ENCODE measurements at regions not wholly inside any gene's neighbourhood (a gene's known extent, or its start where the extent isn't known, plus 50 kb on each side); places are given as distances from the start of the nearest gene placed in this dataset.

GRCh38 chr10:32123021-32123420 lies 66.8 kb upstream of the KIF5B start:
- Histone ChIP-seq H3K14ac (ENCODE audit: low read length) (no peak overlapping the region), H3K79me2 (ENCODE audit: control insufficient read depth, insufficient read depth, low read length, poor library complexity) (no peaks in the 10 kb centered on the region), H3K4me3 (ENCODE audit: low read depth, low read length) (no peak overlapping the region), H3K4me1 (ENCODE audit: control insufficient read depth in 1 of 2, insufficient read depth in 2 of 2, low read length in 2 of 2) (peaks cover 0 to 2% of the 10 kb centered on the region in 2 experiments), H3K9ac (ENCODE audit: low read length) (no peak overlapping the region), H3K79me1 (ENCODE audit: low read length) (no peaks in the 10 kb centered on the region), H3K18ac (ENCODE audit: low read length) (no peak overlapping the region), H2AK5ac (ENCODE audit: low read length) (no peak overlapping the region), H2AFZ (ENCODE audit: insufficient read depth, low read length, poor library complexity) (no peak overlapping the region), H3K23ac (ENCODE audit: low read length) (no peak overlapping the region), H3K27ac (ENCODE audit: low read depth, low read length) (no peak overlapping the region), H4K8ac (ENCODE audit: low read depth, low read length) (no peak overlapping the region), H3K4ac (ENCODE audit: low read depth, low read length) (no peak overlapping the region), H3K4me2 (ENCODE audit: low read length) (no peak overlapping the region), H2BK120ac (ENCODE audit: insufficient read depth, low read length, poor library complexity) (no peak overlapping the region), H3K9me3 (ENCODE audit: insufficient read depth, low read depth, low read length) (no peaks in the 10 kb centered on the region), H2BK12ac (ENCODE audit: low read length) (no peak overlapping the region), H3K36me3 (ENCODE audit: control insufficient read depth in 1 of 2, insufficient read depth in 2 of 2, low read length in 2 of 2) (no peaks in the 10 kb centered on the region), H4K12ac (ENCODE audit: low read depth, low read length) (no peak overlapping the region), H3K27me3 (ENCODE audit: insufficient read depth, low read length) (no peaks in the 10 kb centered on the region), H4K91ac (ENCODE audit: low read depth, low read length) (no peak overlapping the region), H2BK5ac (ENCODE audit: low read depth, low read length, poor library complexity) (no peak overlapping the region)
- DNase-seq: no peak
- no CpG with 5 or more reads among the region's 4 CpGs for WGBS (ENCODE audit: extremely low coverage, insufficient coverage, insufficient read length)

- Histone ChIP-seq H3K14ac (ENCODE audit: low read length) (no peak overlapping the region), H4K12ac (ENCODE audit: low read depth, low read length) (no peak overlapping the region), H3K9me3 (ENCODE audit: insufficient read depth, low read depth, low read length) (no peaks in the 10 kb centered on the region), H3K36me3 (ENCODE audit: control insufficient read depth in 1 of 2, insufficient read depth in 2 of 2, low read length in 2 of 2) (no peaks in the 10 kb centered on the region), H3K18ac (ENCODE audit: low read length) (no peak overlapping the region), H4K91ac (ENCODE audit: low read depth, low read length) (no peak overlapping the region), H3K79me2 (ENCODE audit: control insufficient read depth, insufficient read depth, low read length, poor library complexity) (no peaks in the 10 kb centered on the region), H3K4me2 (ENCODE audit: low read length) (no peak overlapping the region), H4K8ac (ENCODE audit: low read depth, low read length) (no peak overlapping the region), H2BK12ac (ENCODE audit: low read length) (no peak overlapping the region), H2BK120ac (ENCODE audit: insufficient read depth, low read length, poor library complexity) (no peak overlapping the region), H3K27ac (ENCODE audit: low read depth, low read length) (no peak overlapping the region), H3K4me1 (ENCODE audit: control insufficient read depth in 1 of 2, insufficient read depth in 2 of 2, low read length in 2 of 2) (peaks cover 0 to 2% of the 10 kb centered on the region in 2 experiments), H3K4ac (ENCODE audit: low read depth, low read length) (no peak overlapping the region), H3K79me1 (ENCODE audit: low read length) (no peaks in the 10 kb centered on the region), H3K27me3 (ENCODE audit: insufficient read depth, low read length) (no peaks in the 10 kb centered on the region), H3K23ac (ENCODE audit: low read length) (no peak overlapping the region), H2BK5ac (ENCODE audit: low read depth, low read length, poor library complexity) (no peak overlapping the region), H2AK5ac (ENCODE audit: low read length) (no peak overlapping the region), H3K4me3 (ENCODE audit: low read depth, low read length) (no peak overlapping the region), H2AFZ (ENCODE audit: insufficient read depth, low read length, poor library complexity) (no peak overlapping the region), H3K9ac (ENCODE audit: low read length) (no peak overlapping the region)
- WGBS (ENCODE audit: extremely low coverage, insufficient coverage, insufficient read length): no CpG with 5 or more reads among the region's 4 CpGs
- no peak for DNase-seq
Observed at GRCh38 chr10:32121648-32122047, 65.4 kb upstream of the KIF5B start.

- no peaks in the 10 kb centered on the region for H3K36me3 ChIP-seq (ENCODE audit: control insufficient read depth in 1 of 2, insufficient read depth in 2 of 2, low read length in 2 of 2)
- no peak overlapping the region for H3K4me3 ChIP-seq (ENCODE audit: low read depth, low read length)
- H2BK5ac ChIP-seq (ENCODE audit: low read depth, low read length, poor library complexity): no peak overlapping the region
- no peaks in the 10 kb centered on the region for H3K9me3 ChIP-seq (ENCODE audit: insufficient read depth, low read depth, low read length)
- H3K27me3 ChIP-seq (ENCODE audit: insufficient read depth, low read length): no peaks in the 10 kb centered on the region
- H4K12ac ChIP-seq (ENCODE audit: low read depth, low read length): no peak overlapping the region
- H3K23ac ChIP-seq (ENCODE audit: low read length): no peak overlapping the region
- peaks cover 0 to 2% of the 10 kb centered on the region in 2 experiments for H3K4me1 ChIP-seq (ENCODE audit: control insufficient read depth in 1 of 2, insufficient read depth in 2 of 2, low read length in 2 of 2)
- no peak overlapping the region for H2AK5ac ChIP-seq (ENCODE audit: low read length)
- no peak overlapping the region for H3K14ac ChIP-seq (ENCODE audit: low read length)
- no peak overlapping the region for H3K27ac ChIP-seq (ENCODE audit: low read depth, low read length)
- no peak overlapping the region for H3K18ac ChIP-seq (ENCODE audit: low read length)
- WGBS (ENCODE audit: extremely low coverage, insufficient coverage, insufficient read length): no CpG with 5 or more reads among the region's 3 CpGs
- H3K4ac ChIP-seq (ENCODE audit: low read depth, low read length): no peak overlapping the region
- H2BK12ac ChIP-seq (ENCODE audit: low read length): no peak overlapping the region
- no peak overlapping the region for H2AFZ ChIP-seq (ENCODE audit: insufficient read depth, low read length, poor library complexity)
- no peak overlapping the region for H4K91ac ChIP-seq (ENCODE audit: low read depth, low read length)
- H3K79me2 ChIP-seq (ENCODE audit: control insufficient read depth, insufficient read depth, low read length, poor library complexity): no peaks in the 10 kb centered on the region
- no peaks in the 10 kb centered on the region for H3K79me1 ChIP-seq (ENCODE audit: low read length)
- no peak overlapping the region for H3K4me2 ChIP-seq (ENCODE audit: low read length)
- H4K8ac ChIP-seq (ENCODE audit: low read depth, low read length): no peak overlapping the region
- H3K9ac ChIP-seq (ENCODE audit: low read length): no peak overlapping the region
- no peak overlapping the region for H2BK120ac ChIP-seq (ENCODE audit: insufficient read depth, low read length, poor library complexity)
- no peak for DNase-seq
Observed at GRCh38 chr10:32120147-32120546, 63.9 kb upstream of the KIF5B start.

GRCh38 chr10:32114508-32114907 lies 58.3 kb upstream of the KIF5B start:
- Histone ChIP-seq H3K4me1 (ENCODE audit: control insufficient read depth in 1 of 2, insufficient read depth in 2 of 2, low read length in 2 of 2) (peaks cover 0 to 2% of the 10 kb centered on the region in 2 experiments), H3K27ac (ENCODE audit: low read depth, low read length) (no peak overlapping the region), H3K36me3 (ENCODE audit: control insufficient read depth in 1 of 2, insufficient read depth in 2 of 2, low read length in 2 of 2) (no peaks in the 10 kb centered on the region), H4K12ac (ENCODE audit: low read depth, low read length) (no peak overlapping the region), H2AFZ (ENCODE audit: insufficient read depth, low read length, poor library complexity) (no peak overlapping the region), H3K14ac (ENCODE audit: low read length) (no peak overlapping the region), H3K4me2 (ENCODE audit: low read length) (no peak overlapping the region), H3K27me3 (ENCODE audit: insufficient read depth, low read length) (no peaks in the 10 kb centered on the region), H3K79me1 (ENCODE audit: low read length) (peaks cover 1% of the 10 kb centered on the region), H2BK12ac (ENCODE audit: low read length) (no peak overlapping the region), H2BK5ac (ENCODE audit: low read depth, low read length, poor library complexity) (no peak overlapping the region), H3K9me3 (ENCODE audit: insufficient read depth, low read depth, low read length) (no peaks in the 10 kb centered on the region), H4K91ac (ENCODE audit: low read depth, low read length) (no peak overlapping the region), H4K8ac (ENCODE audit: low read depth, low read length) (no peak overlapping the region), H2AK5ac (ENCODE audit: low read length) (no peak overlapping the region), H3K23ac (ENCODE audit: low read length) (no peak overlapping the region), H3K4me3 (ENCODE audit: low read depth, low read length) (no peak overlapping the region), H3K4ac (ENCODE audit: low read depth, low read length) (no peak overlapping the region), H3K9ac (ENCODE audit: low read length) (no peak overlapping the region), H3K18ac (ENCODE audit: low read length) (no peak overlapping the region), H3K79me2 (ENCODE audit: control insufficient read depth, insufficient read depth, low read length, poor library complexity) (no peaks in the 10 kb centered on the region), H2BK120ac (ENCODE audit: insufficient read depth, low read length, poor library complexity) (no peak overlapping the region)
- DNase-seq: no peak
- WGBS (ENCODE audit: extremely low coverage, insufficient coverage, insufficient read length): no CpG with 5 or more reads among the region's 1 CpG
